GM23338 (cell line): ENCODE measurements at regions not wholly inside any gene's neighbourhood (a gene's known extent, or its start where the extent isn't known, plus 50 kb on each side); places are given as distances from the start of the nearest gene placed in this dataset.

Experiments
- ATAC-seq: fragments of 200-7000 bp; cut with Tn5 transposase; 3 replicates; pipeline ENCODE4 v1.9.1; 2020
- DNase-seq: peaks from one replicate; pipeline ENCODE4 v3.0.0-alpha.2; 2015; ENCODE audit warnings: low spot score
- H2AFZ ChIP-seq: fragments of 200-600 bp; sonication (generic); 2 replicates; pipeline ENCODE4 v1.8.0; 2016; ENCODE audit warnings: antibody characterized with exemption, mild to moderate bottlenecking, moderate library complexity
- H3F3A ChIP-seq: fragments of 200-600 bp; sonication (generic); replicated peaks from 2 replicates; pipeline ENCODE4 v1.8.0; 2017; ENCODE audit warnings: antibody characterized with exemption, mixed run types, low read depth
- H3K27ac ChIP-seq: fragments of 200-600 bp; sonication (generic); 2 replicates; pipeline ENCODE4 v1.6.1; 2016; ENCODE audit warnings: low read depth
- H3K27me3 ChIP-seq: fragments of 200-600 bp; sonication (generic); 2 replicates; pipeline ENCODE4 v1.8.0; 2016; ENCODE audit warnings: mild to moderate bottlenecking, mixed run types, moderate library complexity; ENCODE audit not compliant: insufficient read depth
- H3K36me3 ChIP-seq: fragments of 200-600 bp; sonication (generic); 2 replicates; pipeline ENCODE4 v1.8.0; 2016; ENCODE audit warnings: mild to moderate bottlenecking; ENCODE audit not compliant: insufficient read depth
- H3K4me1 ChIP-seq: fragments of 200-600 bp; sonication (generic); 2 replicates; pipeline ENCODE4 v1.8.0; 2016; ENCODE audit warnings: mild to moderate bottlenecking, moderate library complexity; ENCODE audit not compliant: insufficient read depth
- H3K4me2 ChIP-seq: fragments of 200-600 bp; sonication (generic); 2 replicates; pipeline ENCODE4 v1.7.1; 2017; ENCODE audit warnings: mixed run types
- H3K4me3 ChIP-seq: fragments of 200-600 bp; sonication (generic); 2 replicates; pipeline ENCODE4 v1.6.1; 2016; ENCODE audit warnings: mixed run types
- H3K79me2 ChIP-seq: fragments of 200-600 bp; sonication (generic); replicated peaks from 2 replicates; pipeline ENCODE4 v1.8.0; 2017; ENCODE audit warnings: mild to moderate bottlenecking; ENCODE audit not compliant: insufficient read depth
- H3K9me2 ChIP-seq: fragments of 200-600 bp; sonication (generic); 2 replicates; pipeline ENCODE4 v1.8.0; 2017; ENCODE audit not compliant: insufficient read depth
- H4K20me1 ChIP-seq: fragments of 200-600 bp; sonication (generic); replicated peaks from 2 replicates; pipeline ENCODE4 v1.8.0; 2017; ENCODE audit warnings: mild to moderate bottlenecking; ENCODE audit not compliant: insufficient read depth
- H3K27ac Mint-ChIP-seq: 2 replicates; pipeline ENCODE4 v1.8.0; 2020; ENCODE audit warnings: inconsistent platforms, mild to moderate bottlenecking, moderate library complexity, mixed read lengths
- H3K27me3 Mint-ChIP-seq: 3 replicates; pipeline ENCODE4 v1.8.0; 2022; ENCODE audit warnings: low read depth, mild to moderate bottlenecking, moderate library complexity, mixed read lengths, inconsistent platforms; ENCODE audit not compliant: insufficient read depth, poor library complexity
- H3K36me3 Mint-ChIP-seq: 3 replicates; pipeline ENCODE4 v1.8.0; 2021; ENCODE audit warnings: low read depth, mild to moderate bottlenecking, inconsistent platforms, moderate library complexity, mixed read lengths
- H3K4me1 Mint-ChIP-seq: 3 replicates; pipeline ENCODE4 v1.8.0; 2020; ENCODE audit warnings: mild to moderate bottlenecking, inconsistent platforms, mixed read lengths
- H3K4me3 Mint-ChIP-seq: 3 replicates; pipeline ENCODE4 v1.8.0; 2021; ENCODE audit warnings: moderate library complexity, mild to moderate bottlenecking, inconsistent platforms, mixed read lengths
- H3K9me3 Mint-ChIP-seq: 3 replicates; pipeline ENCODE4 v1.8.0; 2020; ENCODE audit warnings: moderate library complexity, mild to moderate bottlenecking, inconsistent platforms, mixed read lengths
- CREB1 ChIP-seq: fragments of 250-450 bp; sonication (Bioruptor Pico); IDR thresholded peaks from 2 replicates; pipeline ENCODE4 v1.5.0; 2020; ENCODE audit warnings: low read depth, mild to moderate bottlenecking, moderate library complexity
- EZH2phosphoT487 ChIP-seq: fragments of 200-600 bp; sonication (generic); IDR thresholded peaks from one replicate; pipeline ENCODE4 v1.8.1; 2018; ENCODE audit warnings: antibody characterized with exemption; ENCODE audit not compliant: unreplicated experiment
- NANOG ChIP-seq: IDR thresholded peaks from 2 replicates; pipeline ENCODE4 v1.6.1; 2016; ENCODE audit warnings: antibody characterized with exemption, borderline replicate concordance
- POLR2AphosphoS5 ChIP-seq: IDR thresholded peaks from 2 replicates; pipeline ENCODE4 v1.6.1; 2016; ENCODE audit warnings: antibody characterized with exemption, low read depth
- STAT1 ChIP-seq: IDR thresholded peaks from one replicate; pipeline ENCODE4 v1.6.1; 2016; ENCODE audit warnings: antibody characterized with exemption; ENCODE audit not compliant: unreplicated experiment
- ZNF114 ChIP-seq: fragments of 250-450 bp; sonication (Bioruptor Pico); IDR thresholded peaks from 2 replicates; pipeline ENCODE4 v1.5.0; 2020; ENCODE audit warnings: mild to moderate bottlenecking, moderate library complexity
- TF ChIP-seq, protein P1 (sequence below), 2 experiments: fragments of 200-600 bp in 1 of 2; sonication (generic) in 1 of 2; conservative IDR thresholded peaks; 2 replicates each; pipeline versions ENCODE4 v1.5.1 to v1.6.1; 2016 to 2017; ENCODE audit warnings: antibody characterized with exemption in 2 of 2, low read depth in 2 of 2, mild to moderate bottlenecking in 2 of 2, moderate library complexity in 1 of 2
- TF ChIP-seq, protein P2 (sequence below): IDR thresholded peaks from one replicate; pipeline ENCODE4 v1.6.1; 2018; ENCODE audit warnings: antibody characterized with exemption; ENCODE audit not compliant: unreplicated experiment
- TF ChIP-seq, protein P3 (sequence below): IDR thresholded peaks from 2 replicates; pipeline ENCODE4 v1.6.1; 2016; ENCODE audit warnings: antibody characterized with exemption

GRCh38 chr4:56215901-56216300 is 171.4 kb downstream of the AASDH start:
- Histone ChIP-seq H3K36me3 (0 out of 2 replicates have a peak, but pooled peaks cover 4% of the 10 kb centered on the region), H3K4me1 (peaks cover 16% of the 10 kb centered on the region), H3K4me3 (no peak overlapping the region), H3K79me2 (no peaks in the 10 kb centered on the region), H4K20me1 (no peaks in the 10 kb centered on the region), H3F3A (no peaks in the 10 kb centered on the region), H3K27me3 (peaks cover 32% of the 10 kb centered on the region), H3K27ac (no peak overlapping the region), H3K4me2 (0 out of 2 replicates have a peak overlapping the region, but pooled peaks have one; percentile 25), H3K9me2 (no peaks in the 10 kb centered on the region; the same call in 1 of the 2 replicates), H2AFZ (no peak overlapping the region)
- DNase-seq (peak; percentile 43), ATAC-seq (no peak; the same call in 2 of the 3 replicates)
- TF ChIP-seq NANOG: peak; percentile 43; the same call in 1 of the 2 replicates
- TF ChIP-seq, protein P1, sequence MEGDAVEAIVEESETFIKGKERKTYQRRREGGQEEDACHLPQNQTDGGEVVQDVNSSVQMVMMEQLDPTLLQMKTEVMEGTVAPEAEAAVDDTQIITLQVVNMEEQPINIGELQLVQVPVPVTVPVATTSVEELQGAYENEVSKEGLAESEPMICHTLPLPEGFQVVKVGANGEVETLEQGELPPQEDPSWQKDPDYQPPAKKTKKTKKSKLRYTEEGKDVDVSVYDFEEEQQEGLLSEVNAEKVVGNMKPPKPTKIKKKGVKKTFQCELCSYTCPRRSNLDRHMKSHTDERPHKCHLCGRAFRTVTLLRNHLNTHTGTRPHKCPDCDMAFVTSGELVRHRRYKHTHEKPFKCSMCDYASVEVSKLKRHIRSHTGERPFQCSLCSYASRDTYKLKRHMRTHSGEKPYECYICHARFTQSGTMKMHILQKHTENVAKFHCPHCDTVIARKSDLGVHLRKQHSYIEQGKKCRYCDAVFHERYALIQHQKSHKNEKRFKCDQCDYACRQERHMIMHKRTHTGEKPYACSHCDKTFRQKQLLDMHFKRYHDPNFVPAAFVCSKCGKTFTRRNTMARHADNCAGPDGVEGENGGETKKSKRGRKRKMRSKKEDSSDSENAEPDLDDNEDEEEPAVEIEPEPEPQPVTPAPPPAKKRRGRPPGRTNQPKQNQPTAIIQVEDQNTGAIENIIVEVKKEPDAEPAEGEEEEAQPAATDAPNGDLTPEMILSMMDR (conservative IDR thresholded peaks at IDR 0.05; ENCODE audit: low read depth in 2 of 2): no peak
- TF ChIP-seq EZH2phosphoT487: no peak
- TF ChIP-seq POLR2AphosphoS5: no peak
- Mint-ChIP-seq H3K4me3 (no peak overlapping the region), H3K9me3 (peaks cover 47% of the 10 kb centered on the region), H3K36me3 (peaks cover 57% of the 10 kb centered on the region), H3K27me3 (peaks cover 9% of the 10 kb centered on the region), H3K4me1 (peaks cover 23% of the 10 kb centered on the region), H3K27ac (peak overlapping the region; percentile 49)

- H4K20me1 ChIP-seq: no peaks in the 10 kb centered on the region
- H3K4me2 ChIP-seq: 0 out of 2 replicates have a peak overlapping the region, but pooled peaks have one; percentile 25
- no peak overlapping the region for H3K4me3 ChIP-seq
- DNase-seq: no peak
- Mint-ChIP-seq H3K4me1 (peaks cover 24% of the 10 kb centered on the region), H3K27ac (0 out of 2 replicates have a peak overlapping the region, but pooled peaks have one; percentile 30), H3K27me3 (peaks cover 9% of the 10 kb centered on the region), H3K4me3 (no peak overlapping the region), H3K9me3 (peaks cover 53% of the 10 kb centered on the region), H3K36me3 (peaks cover 62% of the 10 kb centered on the region)
- peaks cover 16% of the 10 kb centered on the region for H3K4me1 ChIP-seq
- no peaks in the 10 kb centered on the region for H3F3A ChIP-seq
- H3K27me3 ChIP-seq: peaks cover 36% of the 10 kb centered on the region
- H3K36me3 ChIP-seq: 0 out of 2 replicates have a peak, but pooled peaks cover 4% of the 10 kb centered on the region
- no peaks in the 10 kb centered on the region for H3K79me2 ChIP-seq
- H3K9me2 ChIP-seq: no peaks in the 10 kb centered on the region; the same call in 1 of the 2 replicates
- no peak for ATAC-seq
- no peak overlapping the region for H2AFZ ChIP-seq
- H3K27ac ChIP-seq: no peak overlapping the region
- TF ChIP-seq, protein P2, sequence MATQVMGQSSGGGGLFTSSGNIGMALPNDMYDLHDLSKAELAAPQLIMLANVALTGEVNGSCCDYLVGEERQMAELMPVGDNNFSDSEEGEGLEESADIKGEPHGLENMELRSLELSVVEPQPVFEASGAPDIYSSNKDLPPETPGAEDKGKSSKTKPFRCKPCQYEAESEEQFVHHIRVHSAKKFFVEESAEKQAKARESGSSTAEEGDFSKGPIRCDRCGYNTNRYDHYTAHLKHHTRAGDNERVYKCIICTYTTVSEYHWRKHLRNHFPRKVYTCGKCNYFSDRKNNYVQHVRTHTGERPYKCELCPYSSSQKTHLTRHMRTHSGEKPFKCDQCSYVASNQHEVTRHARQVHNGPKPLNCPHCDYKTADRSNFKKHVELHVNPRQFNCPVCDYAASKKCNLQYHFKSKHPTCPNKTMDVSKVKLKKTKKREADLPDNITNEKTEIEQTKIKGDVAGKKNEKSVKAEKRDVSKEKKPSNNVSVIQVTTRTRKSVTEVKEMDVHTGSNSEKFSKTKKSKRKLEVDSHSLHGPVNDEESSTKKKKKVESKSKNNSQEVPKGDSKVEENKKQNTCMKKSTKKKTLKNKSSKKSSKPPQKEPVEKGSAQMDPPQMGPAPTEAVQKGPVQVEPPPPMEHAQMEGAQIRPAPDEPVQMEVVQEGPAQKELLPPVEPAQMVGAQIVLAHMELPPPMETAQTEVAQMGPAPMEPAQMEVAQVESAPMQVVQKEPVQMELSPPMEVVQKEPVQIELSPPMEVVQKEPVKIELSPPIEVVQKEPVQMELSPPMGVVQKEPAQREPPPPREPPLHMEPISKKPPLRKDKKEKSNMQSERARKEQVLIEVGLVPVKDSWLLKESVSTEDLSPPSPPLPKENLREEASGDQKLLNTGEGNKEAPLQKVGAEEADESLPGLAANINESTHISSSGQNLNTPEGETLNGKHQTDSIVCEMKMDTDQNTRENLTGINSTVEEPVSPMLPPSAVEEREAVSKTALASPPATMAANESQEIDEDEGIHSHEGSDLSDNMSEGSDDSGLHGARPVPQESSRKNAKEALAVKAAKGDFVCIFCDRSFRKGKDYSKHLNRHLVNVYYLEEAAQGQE: no peak
- TF ChIP-seq, protein P3, sequence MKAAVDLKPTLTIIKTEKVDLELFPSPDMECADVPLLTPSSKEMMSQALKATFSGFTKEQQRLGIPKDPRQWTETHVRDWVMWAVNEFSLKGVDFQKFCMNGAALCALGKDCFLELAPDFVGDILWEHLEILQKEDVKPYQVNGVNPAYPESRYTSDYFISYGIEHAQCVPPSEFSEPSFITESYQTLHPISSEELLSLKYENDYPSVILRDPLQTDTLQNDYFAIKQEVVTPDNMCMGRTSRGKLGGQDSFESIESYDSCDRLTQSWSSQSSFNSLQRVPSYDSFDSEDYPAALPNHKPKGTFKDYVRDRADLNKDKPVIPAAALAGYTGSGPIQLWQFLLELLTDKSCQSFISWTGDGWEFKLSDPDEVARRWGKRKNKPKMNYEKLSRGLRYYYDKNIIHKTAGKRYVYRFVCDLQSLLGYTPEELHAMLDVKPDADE: no peak
- TF ChIP-seq EZH2phosphoT487 (no peak), CREB1 (CRISPR knock-in tag) (no peak), ZNF114 (CRISPR knock-in tag) (no peak), POLR2AphosphoS5 (no peak), STAT1 (no peak), NANOG (no peak)
- TF ChIP-seq, protein P1 (conservative IDR thresholded peaks at IDR 0.05; ENCODE audit: low read depth in 2 of 2): no peak
Observed at GRCh38 chr4:56215141-56215783, 172.0 kb downstream of the AASDH start.
